Skeletal muscle cell (primary cell): ENCODE measurements at regions not wholly inside any gene's neighbourhood (a gene's known extent, or its start where the extent isn't known, plus 50 kb on each side); places are given as distances from the start of the nearest gene placed in this dataset.

ENCODE experiments used
- DNase-seq: peaks from one replicate; pipeline ENCODE4 v3.0.0-alpha.2; 2010; ENCODE audit warnings: low read depth
- H3K4me3 ChIP-seq: 2 replicates; pipeline ENCODE4 v1.5.1; 2011; ENCODE audit warnings: low read depth, mild to moderate bottlenecking, control low read depth, low read length, moderate library complexity

GRCh38 chrX:104316739-104317138 is 62.0 kb upstream of the ESX1 start:
- no peak overlapping the region for H3K4me3 ChIP-seq
- no peak for DNase-seq

- no peak overlapping the region for H3K4me3 ChIP-seq
- no peak for DNase-seq
These were observed 60.8 kb upstream of the ESX1 start for GRCh38 chrX:104315555-104315954.

GRCh38 chrX:104310657-104311254 is 56.0 kb upstream of the ESX1 start:
- no peak for DNase-seq
- no peak overlapping the region for H3K4me3 ChIP-seq

GRCh38 chrX:104310090-104310489 is 55.4 kb upstream of the ESX1 start:
- peak overlapping the region; percentile 25 for H3K4me3 ChIP-seq

GRCh38 chrX:104309169-104309568 is 54.4 kb upstream of the ESX1 start:
- H3K4me3 ChIP-seq: no peak overlapping the region
- no peak for DNase-seq

More at GRCh38 chrX:104310090-104310489, 55.4 kb upstream of the ESX1 start:
- no peak for DNase-seq

GRCh38 chrX:104307341-104307740 is 52.6 kb upstream of the ESX1 start:
- H3K4me3 ChIP-seq: no peak overlapping the region
- DNase-seq: no peak

- no peak overlapping the region for H3K4me3 ChIP-seq
- no peak for DNase-seq
These were observed 51.4 kb upstream of the ESX1 start for GRCh38 chrX:104306180-104306579.
